GM18868 (cell line): ENCODE measurements at regions not wholly inside any gene's neighbourhood (a gene's known extent, or its start where the extent isn't known, plus 50 kb on each side); places are given as distances from the start of the nearest gene placed in this dataset.
A peak's percentile ranks its signal among the peaks of the same experiment; 100 is the strongest.

ENCODE experiments used
- ATAC-seq: cut with Tn5 transposase; IDR thresholded peaks from one replicate; pipeline ENCODE4 v1.9.1; 2021; ENCODE audit warnings: mild to moderate bottlenecking, moderate library complexity; ENCODE audit not compliant: unreplicated experiment

DNA sequence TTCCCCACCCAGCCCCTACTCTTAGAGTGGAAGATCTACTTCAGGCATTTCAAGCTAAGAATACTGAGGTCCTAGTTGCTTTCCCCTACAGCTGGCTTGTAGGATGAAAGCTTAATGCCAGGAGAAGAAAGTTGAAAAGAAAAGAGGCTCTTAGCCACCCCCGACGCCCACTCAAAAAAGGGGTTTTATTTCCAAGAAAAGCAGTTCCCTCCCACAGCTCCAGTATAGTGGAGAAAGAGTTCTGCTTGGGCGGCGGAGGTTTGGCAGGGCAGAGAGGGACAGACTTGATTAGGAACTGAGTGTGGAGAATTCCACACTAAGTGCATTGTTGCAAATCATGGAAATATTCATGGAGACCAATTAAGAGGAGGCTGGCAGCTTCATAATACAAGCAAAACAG, 470.9 kb downstream of the ETS1 start:
- ATAC-seq = no peak

DNA sequence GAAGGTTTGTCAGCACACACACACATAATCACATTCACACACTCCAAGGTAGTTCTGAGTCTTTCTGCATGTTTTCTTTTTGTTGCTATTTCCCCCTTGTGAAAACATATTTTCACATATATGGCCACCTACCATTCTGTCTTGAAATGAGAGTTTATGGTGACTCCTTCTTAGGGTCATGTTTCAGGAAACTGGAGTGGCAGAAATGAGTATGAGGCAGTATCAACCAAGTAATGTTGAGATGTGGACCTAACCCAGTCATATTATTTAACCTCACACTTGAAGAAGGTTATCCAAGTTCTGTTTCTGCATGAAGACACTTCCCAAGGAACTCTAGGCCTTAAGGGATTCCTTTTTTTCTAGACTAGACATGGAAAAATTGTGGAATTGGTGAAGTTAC, 481.4 kb downstream of the ETS1 start:
- ATAC-seq = no peak

DNA sequence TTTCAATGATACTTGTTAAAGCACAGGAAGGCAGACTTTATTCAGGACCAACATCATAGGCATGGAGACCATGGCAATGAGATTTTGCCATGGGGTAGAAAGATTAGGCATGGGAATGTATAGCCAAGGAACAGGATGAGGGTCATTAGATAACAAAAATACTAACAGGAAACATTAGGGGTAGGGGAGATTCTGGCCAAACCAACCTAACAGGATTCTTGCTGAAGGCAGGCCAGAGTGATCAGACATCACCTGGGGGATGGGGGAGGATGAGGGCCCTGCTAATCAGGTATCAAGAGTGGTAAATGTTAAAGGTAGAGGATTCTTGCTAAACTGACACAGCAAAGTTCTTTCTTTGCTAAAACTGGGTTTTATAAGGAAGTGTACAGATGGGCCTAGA, 481.8 kb downstream of the ETS1 start:
- no peak for ATAC-seq

DNA sequence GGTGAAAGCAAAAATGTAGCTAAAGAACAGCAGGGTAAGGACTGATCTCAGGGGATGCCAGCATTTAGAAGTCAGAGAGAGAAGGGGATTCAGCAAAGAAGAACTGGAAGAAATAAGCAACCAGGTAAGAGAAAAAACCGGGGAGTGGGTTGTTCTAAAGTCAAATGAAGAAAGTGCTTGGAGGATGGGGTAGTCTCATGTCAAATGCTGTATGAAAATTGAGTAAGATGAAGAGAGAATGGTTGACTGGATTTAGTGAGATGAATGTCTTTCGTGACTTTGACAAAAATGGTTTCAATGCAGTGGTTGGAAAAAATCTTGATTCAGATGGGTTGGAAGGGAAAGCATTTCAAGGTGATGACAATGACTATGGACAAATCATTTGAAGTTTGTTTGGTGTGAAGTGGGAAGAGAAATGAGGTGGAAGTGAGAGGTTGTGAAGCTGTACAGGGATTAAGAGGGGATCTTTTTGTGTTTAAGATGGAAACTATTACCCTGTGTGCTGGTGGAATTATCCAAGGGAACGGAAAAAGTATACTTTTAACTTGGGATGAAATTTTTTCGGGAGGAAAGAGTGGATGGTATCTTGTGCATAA, 484.0 kb downstream of the ETS1 start:
- ATAC-seq = no peak

DNA sequence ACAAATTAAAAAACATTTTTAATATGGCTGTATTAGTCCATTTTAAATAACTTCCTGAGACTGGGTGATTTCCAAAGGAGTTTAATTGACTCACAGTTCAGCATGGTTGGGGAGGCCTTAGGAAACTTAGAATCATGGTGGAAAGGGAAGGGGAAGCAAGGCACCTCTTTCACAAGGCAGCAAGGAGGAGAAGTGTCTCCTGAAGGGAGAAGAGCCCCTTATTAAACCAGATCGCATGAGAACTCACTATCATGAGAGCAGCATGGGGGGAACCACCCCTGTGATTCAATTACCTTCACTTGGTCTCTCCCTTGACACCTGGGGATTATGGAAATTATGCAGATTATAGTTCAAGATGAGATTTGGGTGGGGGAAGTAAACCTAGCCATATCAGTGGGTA, 488.6 kb downstream of the ETS1 start:
- ATAC-seq = no peak

- no peak for ATAC-seq
Measured at GRCh38 chr11:128095466-128095981, 491.8 kb downstream of the ETS1 start.

- no peak for ATAC-seq
Measured at GRCh38 chr11:128093689-128094088, 493.7 kb downstream of the ETS1 start.

- no peak for ATAC-seq
Measured at GRCh38 chr11:128089962-128090361, 497.4 kb downstream of the ETS1 start.

- ATAC-seq = no peak
Measured at GRCh38 chr11:128086794-128087193, 500.6 kb downstream of the ETS1 start.

GRCh38 chr11:128085276-128085675, 502.1 kb downstream of the ETS1 start:
- no peak for ATAC-seq

DNA sequence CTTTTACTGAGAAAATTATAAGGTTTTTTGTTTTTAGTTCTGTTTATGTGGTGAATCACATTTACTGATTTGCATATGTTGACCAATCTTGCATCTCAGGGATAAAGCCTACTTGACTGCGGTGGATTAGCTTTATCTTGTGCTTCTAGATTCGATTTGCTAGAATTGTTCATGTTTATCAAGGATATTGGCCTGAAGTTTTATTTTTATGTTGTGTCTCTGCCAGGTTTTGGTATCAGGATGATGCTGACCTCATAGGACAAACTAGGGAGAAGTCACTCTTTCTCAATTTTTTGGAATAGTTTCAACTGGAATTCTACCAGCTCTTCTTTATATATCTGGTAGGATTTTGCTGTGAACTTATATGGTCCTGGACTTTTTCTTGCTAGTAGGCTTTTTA, 504.8 kb downstream of the ETS1 start:
- no peak for ATAC-seq

DNA sequence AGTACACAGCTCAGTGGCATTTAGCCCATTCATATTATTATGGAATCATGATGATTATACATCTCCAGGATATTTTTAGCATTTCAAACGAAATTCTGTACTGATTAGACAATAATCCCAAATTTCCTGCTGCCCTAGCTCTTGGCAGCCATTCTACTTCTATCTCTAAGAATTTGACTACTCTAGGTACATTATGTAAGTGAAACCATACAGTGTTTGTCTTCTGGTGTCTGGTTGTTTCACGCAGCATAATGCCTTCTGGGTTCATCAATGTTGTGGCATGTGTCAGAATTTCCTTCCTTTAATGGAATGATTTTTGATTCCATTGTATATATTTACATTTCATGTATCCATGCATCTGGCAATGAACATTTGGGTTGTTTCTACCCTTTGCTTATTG, 517.7 kb downstream of the ETS1 start:
- no peak for ATAC-seq

GRCh38 chr11:128067780-128068179, 519.6 kb downstream of the ETS1 start:
- no peak for ATAC-seq

DNA sequence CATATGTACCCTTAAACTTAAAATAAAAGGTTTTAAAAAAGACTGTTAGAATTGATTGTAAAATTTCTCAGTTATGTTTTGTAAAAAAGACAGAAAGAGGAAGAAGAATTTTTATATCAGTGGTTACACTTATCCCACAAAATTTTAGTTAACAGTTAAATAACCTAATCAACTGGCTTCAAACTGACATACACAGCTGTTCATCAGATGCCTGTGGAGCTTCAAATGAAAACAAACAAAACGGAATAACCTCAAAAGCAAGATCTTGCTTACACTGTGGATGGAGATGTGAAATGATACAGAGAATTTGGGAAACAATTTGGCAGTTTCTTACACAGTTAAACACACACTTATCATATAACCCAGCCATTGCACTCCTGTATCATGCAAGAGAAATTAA, 521.0 kb downstream of the ETS1 start:
- no peak for ATAC-seq

- no peak for ATAC-seq
Measured at GRCh38 chr11:128061281-128061871, 526.0 kb downstream of the ETS1 start.

GRCh38 chr11:128058580-128059208, 528.7 kb downstream of the ETS1 start:
- ATAC-seq = no peak

GRCh38 chr11:128057786-128058395, 529.5 kb downstream of the ETS1 start:
- no peak for ATAC-seq

DNA sequence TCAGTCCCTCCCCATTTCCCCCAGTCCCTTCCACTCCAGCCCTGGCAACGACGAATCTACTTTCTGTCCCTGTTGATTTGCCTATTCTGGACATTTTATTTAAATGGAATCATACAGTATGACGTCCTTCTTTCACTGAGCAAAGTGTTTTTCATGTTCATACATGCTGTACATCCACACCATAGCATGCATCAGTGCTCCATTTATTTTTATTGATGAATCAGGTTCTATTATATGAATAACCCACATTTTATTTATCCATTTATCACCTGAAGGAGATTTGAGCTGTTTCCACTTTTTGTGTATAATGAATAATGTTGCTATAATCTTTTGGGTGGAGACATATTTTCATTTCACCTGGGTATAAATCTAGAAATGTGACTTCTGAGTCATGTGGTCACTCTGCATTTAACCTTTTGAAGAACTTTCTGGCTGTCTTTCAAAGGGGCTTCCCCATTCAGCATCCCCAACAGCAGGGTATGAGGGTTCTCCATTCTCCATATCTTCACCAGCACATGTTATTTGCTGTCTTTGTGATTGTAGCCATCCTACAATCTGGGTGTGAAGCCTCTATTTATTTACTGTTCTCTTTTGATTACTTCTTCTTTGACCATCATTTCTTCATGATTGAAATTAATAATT, 531.7 kb downstream of the ETS1 start:
- no peak for ATAC-seq

- ATAC-seq = peak; percentile 67
Measured at GRCh38 chr11:128053981-128054931, 533.1 kb downstream of the ETS1 start.

DNA sequence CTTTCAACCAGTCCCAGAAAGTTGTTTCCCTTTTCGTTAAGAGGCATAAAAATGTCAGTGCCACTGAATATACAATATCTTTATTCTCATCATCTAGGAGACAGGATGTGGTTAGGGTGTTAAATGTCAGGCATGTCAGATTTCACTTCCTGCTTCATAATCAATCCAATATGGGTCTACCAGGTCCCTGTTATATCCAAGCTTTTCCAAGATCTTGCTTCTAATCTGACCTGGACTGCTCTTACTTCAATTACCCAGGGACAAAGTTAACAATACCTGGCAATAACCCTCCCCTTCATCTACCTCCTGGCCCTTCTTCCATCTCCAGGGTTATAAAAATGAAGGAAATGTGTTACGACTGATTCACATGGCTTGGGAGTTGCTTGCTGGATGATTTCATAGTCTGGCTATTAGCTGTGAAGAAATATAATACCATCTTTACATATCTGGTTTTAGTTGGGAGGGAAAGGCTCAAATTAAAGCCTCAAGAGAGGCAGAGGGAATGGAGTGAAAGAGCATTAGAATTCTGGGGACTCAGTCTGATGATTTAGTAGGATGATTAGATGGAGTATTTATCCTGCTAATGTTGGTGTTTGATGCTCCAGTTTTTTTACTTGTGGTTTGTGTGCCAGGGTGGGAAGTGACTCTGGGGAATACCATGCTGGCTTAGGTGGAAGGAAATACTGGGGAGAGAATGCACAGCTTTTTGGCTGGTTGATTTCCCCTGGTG, 534.3 kb downstream of the ETS1 start:
- ATAC-seq = peak; percentile 44
